ENCODE measurements at regions not wholly inside any gene's neighbourhood (a gene's known extent, or its start where the extent isn't known, plus 50 kb on each side); places are given as distances from the start of the nearest gene placed in this dataset.

- no peak overlapping the region for H3K27ac ChIP-seq (ENCODE audit: low read depth in 1 of 2, low read length in 2 of 2)
- no peak overlapping the region for H2AFZ ChIP-seq (ENCODE audit: insufficient read depth, low read depth, low read length, poor library complexity, severe bottlenecking)
- H3K79me2 ChIP-seq (ENCODE audit: insufficient read depth, low read length), result no peaks in the 10 kb centered on the region
- Mint-ChIP-seq H3K36me3 (no peaks in the 10 kb centered on the region), H3K4me1 (no peaks in the 10 kb centered on the region), H3K4me3 (no peak overlapping the region), H3K27me3 (ENCODE audit: low read depth in 3 of 3) (peaks cover 0 to 6% (median 0%) of the 10 kb centered on the region in 3 donors), H3K27ac (no peak overlapping the region), H3K9me3 (peaks cover 0 to 3% (median 0%) of the 10 kb centered on the region in 7 donors)
- TF ChIP-seq, protein P1, sequence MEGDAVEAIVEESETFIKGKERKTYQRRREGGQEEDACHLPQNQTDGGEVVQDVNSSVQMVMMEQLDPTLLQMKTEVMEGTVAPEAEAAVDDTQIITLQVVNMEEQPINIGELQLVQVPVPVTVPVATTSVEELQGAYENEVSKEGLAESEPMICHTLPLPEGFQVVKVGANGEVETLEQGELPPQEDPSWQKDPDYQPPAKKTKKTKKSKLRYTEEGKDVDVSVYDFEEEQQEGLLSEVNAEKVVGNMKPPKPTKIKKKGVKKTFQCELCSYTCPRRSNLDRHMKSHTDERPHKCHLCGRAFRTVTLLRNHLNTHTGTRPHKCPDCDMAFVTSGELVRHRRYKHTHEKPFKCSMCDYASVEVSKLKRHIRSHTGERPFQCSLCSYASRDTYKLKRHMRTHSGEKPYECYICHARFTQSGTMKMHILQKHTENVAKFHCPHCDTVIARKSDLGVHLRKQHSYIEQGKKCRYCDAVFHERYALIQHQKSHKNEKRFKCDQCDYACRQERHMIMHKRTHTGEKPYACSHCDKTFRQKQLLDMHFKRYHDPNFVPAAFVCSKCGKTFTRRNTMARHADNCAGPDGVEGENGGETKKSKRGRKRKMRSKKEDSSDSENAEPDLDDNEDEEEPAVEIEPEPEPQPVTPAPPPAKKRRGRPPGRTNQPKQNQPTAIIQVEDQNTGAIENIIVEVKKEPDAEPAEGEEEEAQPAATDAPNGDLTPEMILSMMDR (IDR thresholded peaks at IDR 0.05), result no peak
- WGBS (ENCODE audit: insufficient coverage), result no CpG with 5 or more reads among the region's 2 CpGs
- no peak overlapping the region for H3K4me2 ChIP-seq (replicated peaks; ENCODE audit: extremely low read depth, low read length, poor library complexity, severe bottlenecking)
- no peaks in the 10 kb centered on the region for H3K9me3 ChIP-seq (replicated peaks in 1 of 2; ENCODE audit: control insufficient read depth in 1 of 2, insufficient read depth in 1 of 2, low read length in 2 of 2)
- H3K36me3 ChIP-seq (replicated peaks in 1 of 2; ENCODE audit: control insufficient read depth in 1 of 2, insufficient read depth in 2 of 2, low read length in 2 of 2), result no peaks in the 10 kb centered on the region
- no peak overlapping the region for H3K4me3 ChIP-seq (replicated peaks in 1 of 3; ENCODE audit: low read depth in 2 of 3, low read length in 3 of 3)
- no peak for DNase-seq
- no peaks in the 10 kb centered on the region for H4K20me1 ChIP-seq (ENCODE audit: insufficient read depth, low read length)
- intact Hi-C loops (cut with micrococcal nuclease), result no loop called here
- no peaks in the 10 kb centered on the region for H3K4me1 ChIP-seq (ENCODE audit: control insufficient read depth in 1 of 2, insufficient read depth in 2 of 2, low read length in 2 of 2)
- H3K9ac ChIP-seq (ENCODE audit: insufficient read depth, low read length, poor library complexity, severe bottlenecking), result no peak overlapping the region
- no peaks in the 10 kb centered on the region for H3K27me3 ChIP-seq (ENCODE audit: control insufficient read depth in 2 of 2, insufficient read depth in 2 of 2, low read length in 2 of 2)
Observed at GRCh38 chr19:30999726-31000125, 349.5 kb downstream of the TSHZ3 start.

- no peak for DNase-seq
- TF ChIP-seq, protein P1 (IDR thresholded peaks at IDR 0.05), result no peak
- Mint-ChIP-seq H3K27ac (no peak overlapping the region), H3K27me3 (ENCODE audit: low read depth in 3 of 3) (peaks cover 0 to 6% (median 1%) of the 10 kb centered on the region in 3 donors), H3K9me3 (no peaks in the 10 kb centered on the region), H3K4me3 (no peak overlapping the region), H3K36me3 (no peaks in the 10 kb centered on the region), H3K4me1 (no peaks in the 10 kb centered on the region)
- 87% methylated on average over 4 of the region's 4 CpGs for WGBS (ENCODE audit: insufficient coverage)
- Histone ChIP-seq H4K20me1 (ENCODE audit: insufficient read depth, low read length) (no peaks in the 10 kb centered on the region), H3K27me3 (ENCODE audit: control insufficient read depth in 2 of 2, insufficient read depth in 2 of 2, low read length in 2 of 2) (no peaks in the 10 kb centered on the region), H3K4me3 (replicated peaks in 1 of 3; ENCODE audit: low read depth in 2 of 3, low read length in 3 of 3) (no peak overlapping the region), H3K36me3 (replicated peaks in 1 of 2; ENCODE audit: control insufficient read depth in 1 of 2, insufficient read depth in 2 of 2, low read length in 2 of 2) (no peaks in the 10 kb centered on the region), H3K79me2 (ENCODE audit: insufficient read depth, low read length) (no peaks in the 10 kb centered on the region), H2AFZ (ENCODE audit: insufficient read depth, low read depth, low read length, poor library complexity, severe bottlenecking) (no peak overlapping the region), H3K4me1 (ENCODE audit: control insufficient read depth in 1 of 2, insufficient read depth in 2 of 2, low read length in 2 of 2) (no peaks in the 10 kb centered on the region), H3K4me2 (replicated peaks; ENCODE audit: extremely low read depth, low read length, poor library complexity, severe bottlenecking) (no peak overlapping the region), H3K9me3 (replicated peaks in 1 of 2; ENCODE audit: control insufficient read depth in 1 of 2, insufficient read depth in 1 of 2, low read length in 2 of 2) (no peaks in the 10 kb centered on the region), H3K9ac (ENCODE audit: insufficient read depth, low read length, poor library complexity, severe bottlenecking) (no peak overlapping the region), H3K27ac (ENCODE audit: low read depth in 1 of 2, low read length in 2 of 2) (no peak overlapping the region)
- intact Hi-C loops (cut with micrococcal nuclease), result no loop called here
Observed at GRCh38 chr19:30997222-30997621, 352.0 kb downstream of the TSHZ3 start.
